Activated T-helper 17 cell treated with anti-CD3 and anti-CD28 coated beads, Interleukin-2, amount 50 U/mL, for 72 hours (primary cell): ENCODE measurements at regions not wholly inside any gene's neighbourhood (a gene's known extent, or its start where the extent isn't known, plus 50 kb on each side); places are given as distances from the start of the nearest gene placed in this dataset.

Source experiments
- ATAC-seq: fragments of 150-1000 bp; cut with Tn5 transposase; replicated peaks from 2 replicates; pipeline ENCODE4 v1.10.0; 2021; ENCODE audit warnings: mild to moderate bottlenecking, moderate library complexity
- H3K27ac Mint-ChIP-seq: one replicate; pipeline ENCODE4 v1.8.0; 2022; ENCODE audit warnings: mixed read lengths
- H3K27me3 Mint-ChIP-seq: one replicate; pipeline ENCODE4 v1.8.0; 2022; ENCODE audit warnings: mixed read lengths
- H3K36me3 Mint-ChIP-seq: one replicate; pipeline ENCODE4 v1.8.0; 2022; ENCODE audit warnings: low read depth, mild to moderate bottlenecking, mixed read lengths
- H3K4me1 Mint-ChIP-seq: one replicate; pipeline ENCODE4 v1.8.0; 2022; ENCODE audit warnings: mixed read lengths
- H3K4me3 Mint-ChIP-seq: one replicate; pipeline ENCODE4 v1.8.0; 2022; ENCODE audit warnings: mild to moderate bottlenecking, mixed read lengths
- H3K9me3 Mint-ChIP-seq: one replicate; pipeline ENCODE4 v1.8.0; 2022; ENCODE audit warnings: mixed read lengths

GRCh38 chr22:49446145-49446758 is 381.4 kb downstream of the BRD1 start:
- Mint-ChIP-seq H3K4me1 (peaks cover 15% of the 10 kb centered on the region), H3K4me3 (no peak overlapping the region), H3K27ac (no peak overlapping the region), H3K36me3 (peaks cover 5% of the 10 kb centered on the region), H3K27me3 (peaks cover 31% of the 10 kb centered on the region), H3K9me3 (no peaks in the 10 kb centered on the region)
- no peak for ATAC-seq

- H3K27ac Mint-ChIP-seq = no peak overlapping the region
- no peak for ATAC-seq
- peaks cover 3% of the 10 kb centered on the region for H3K9me3 Mint-ChIP-seq
- H3K36me3 Mint-ChIP-seq = peaks cover 17% of the 10 kb centered on the region
- peaks cover 21% of the 10 kb centered on the region for H3K27me3 Mint-ChIP-seq
- H3K4me1 Mint-ChIP-seq = peaks cover 15% of the 10 kb centered on the region
- H3K4me3 Mint-ChIP-seq = no peak overlapping the region
These were observed 382.9 kb downstream of the BRD1 start for GRCh38 chr22:49444781-49445180.

GRCh38 chr22:49440931-49441330 is 386.7 kb downstream of the BRD1 start:
- no peak for ATAC-seq
- peaks cover 12% of the 10 kb centered on the region for H3K27me3 Mint-ChIP-seq
- H3K36me3 Mint-ChIP-seq = peaks cover 17% of the 10 kb centered on the region
- H3K4me1 Mint-ChIP-seq = peaks cover 10% of the 10 kb centered on the region
- no peak overlapping the region for H3K27ac Mint-ChIP-seq
- H3K4me3 Mint-ChIP-seq = no peak overlapping the region
- peaks cover 3% of the 10 kb centered on the region for H3K9me3 Mint-ChIP-seq

GRCh38 chr22:49439373-49439772 is 388.3 kb downstream of the BRD1 start:
- no peak for ATAC-seq
- H3K4me1 Mint-ChIP-seq = peaks cover 2% of the 10 kb centered on the region
- peaks cover under 1% of the 10 kb centered on the region for H3K27me3 Mint-ChIP-seq
- H3K4me3 Mint-ChIP-seq = no peak overlapping the region
- H3K9me3 Mint-ChIP-seq = peaks cover 3% of the 10 kb centered on the region
- H3K36me3 Mint-ChIP-seq = peaks cover 13% of the 10 kb centered on the region
- H3K27ac Mint-ChIP-seq = no peak overlapping the region

- no peaks in the 10 kb centered on the region for H3K4me1 Mint-ChIP-seq
- no peak overlapping the region for H3K27ac Mint-ChIP-seq
- no peak for ATAC-seq
- no peaks in the 10 kb centered on the region for H3K27me3 Mint-ChIP-seq
- H3K4me3 Mint-ChIP-seq = no peak overlapping the region
- peaks cover 12% of the 10 kb centered on the region for H3K36me3 Mint-ChIP-seq
- H3K9me3 Mint-ChIP-seq = peaks cover 3% of the 10 kb centered on the region
These were observed 389.7 kb downstream of the BRD1 start for GRCh38 chr22:49437956-49438355.

GRCh38 chr22:49437356-49437755 is 390.3 kb downstream of the BRD1 start:
- H3K36me3 Mint-ChIP-seq = peaks cover 12% of the 10 kb centered on the region
- ATAC-seq = no peak
- no peaks in the 10 kb centered on the region for H3K27me3 Mint-ChIP-seq
- H3K4me1 Mint-ChIP-seq = no peaks in the 10 kb centered on the region
- H3K9me3 Mint-ChIP-seq = peaks cover 3% of the 10 kb centered on the region
- no peak overlapping the region for H3K27ac Mint-ChIP-seq
- no peak overlapping the region for H3K4me3 Mint-ChIP-seq

GRCh38 chr22:49436056-49436455 is 391.6 kb downstream of the BRD1 start:
- Mint-ChIP-seq H3K36me3 (peaks cover 10% of the 10 kb centered on the region), H3K27ac (no peak overlapping the region), H3K4me3 (no peak overlapping the region), H3K4me1 (no peaks in the 10 kb centered on the region), H3K27me3 (no peaks in the 10 kb centered on the region), H3K9me3 (peaks cover 2% of the 10 kb centered on the region)
- no peak for ATAC-seq

GRCh38 chr22:49435596-49435995 is 392.1 kb downstream of the BRD1 start:
- no peaks in the 10 kb centered on the region for H3K9me3 Mint-ChIP-seq
- ATAC-seq = no peak
- peaks cover 5% of the 10 kb centered on the region for H3K36me3 Mint-ChIP-seq
- H3K27me3 Mint-ChIP-seq = no peaks in the 10 kb centered on the region
- no peaks in the 10 kb centered on the region for H3K4me1 Mint-ChIP-seq
- H3K4me3 Mint-ChIP-seq = no peak overlapping the region
- no peak overlapping the region for H3K27ac Mint-ChIP-seq

- H3K4me3 Mint-ChIP-seq = no peak overlapping the region
- H3K36me3 Mint-ChIP-seq = no peaks in the 10 kb centered on the region
- no peaks in the 10 kb centered on the region for H3K4me1 Mint-ChIP-seq
- H3K27me3 Mint-ChIP-seq = no peaks in the 10 kb centered on the region
- no peak for ATAC-seq
- no peaks in the 10 kb centered on the region for H3K9me3 Mint-ChIP-seq
- H3K27ac Mint-ChIP-seq = no peak overlapping the region
These were observed 393.7 kb downstream of the BRD1 start for GRCh38 chr22:49433717-49434611.

GRCh38 chr22:49432897-49433443 is 394.7 kb downstream of the BRD1 start:
- no peaks in the 10 kb centered on the region for H3K27me3 Mint-ChIP-seq
- H3K27ac Mint-ChIP-seq = no peak overlapping the region
- no peaks in the 10 kb centered on the region for H3K4me1 Mint-ChIP-seq
- no peak for ATAC-seq
- H3K4me3 Mint-ChIP-seq = no peak overlapping the region
- H3K36me3 Mint-ChIP-seq = no peaks in the 10 kb centered on the region
- no peaks in the 10 kb centered on the region for H3K9me3 Mint-ChIP-seq

GRCh38 chr22:49432211-49432896 is 395.3 kb downstream of the BRD1 start:
- Mint-ChIP-seq H3K27ac (no peak overlapping the region), H3K4me3 (no peak overlapping the region), H3K9me3 (no peaks in the 10 kb centered on the region), H3K4me1 (no peaks in the 10 kb centered on the region), H3K27me3 (no peaks in the 10 kb centered on the region), H3K36me3 (no peaks in the 10 kb centered on the region)
- ATAC-seq = no peak

- H3K27me3 Mint-ChIP-seq = no peaks in the 10 kb centered on the region
- H3K4me3 Mint-ChIP-seq = no peak overlapping the region
- no peak for ATAC-seq
- no peaks in the 10 kb centered on the region for H3K9me3 Mint-ChIP-seq
- H3K4me1 Mint-ChIP-seq = no peaks in the 10 kb centered on the region
- no peaks in the 10 kb centered on the region for H3K36me3 Mint-ChIP-seq
- H3K27ac Mint-ChIP-seq = no peak overlapping the region
These were observed 396.1 kb downstream of the BRD1 start for GRCh38 chr22:49431551-49431950.

- no peaks in the 10 kb centered on the region for H3K27me3 Mint-ChIP-seq
- H3K27ac Mint-ChIP-seq = no peak overlapping the region
- H3K4me3 Mint-ChIP-seq = no peak overlapping the region
- H3K9me3 Mint-ChIP-seq = no peaks in the 10 kb centered on the region
- no peaks in the 10 kb centered on the region for H3K36me3 Mint-ChIP-seq
- no peaks in the 10 kb centered on the region for H3K4me1 Mint-ChIP-seq
- ATAC-seq = no peak
These were observed 398.6 kb downstream of the BRD1 start for GRCh38 chr22:49429066-49429465.

GRCh38 chr22:49427941-49428340 is 399.7 kb downstream of the BRD1 start:
- no peak for ATAC-seq
- Mint-ChIP-seq H3K27ac (no peak overlapping the region), H3K27me3 (no peaks in the 10 kb centered on the region), H3K36me3 (no peaks in the 10 kb centered on the region), H3K4me1 (no peaks in the 10 kb centered on the region), H3K4me3 (no peak overlapping the region), H3K9me3 (no peaks in the 10 kb centered on the region)
